Caco-2 (cell line): ENCODE measurements at regions not wholly inside any gene's neighbourhood (a gene's known extent, or its start where the extent isn't known, plus 50 kb on each side); places are given as distances from the start of the nearest gene placed in this dataset.

Experiments used
- BruUV-seq: library from RNA; stranded (reverse); fragments of 400-500 nt; replicated peaks from 2 replicates; lab custom pipeline; 2021; lab: Mats Ljungman, UMichigan
- CTCF ChIA-PET: fragments of 300-600 bp; sonication (Branson Sonifier 250); formaldehyde crosslinking; loops from one replicate; lab custom pipeline; 2022; ENCODE audit warnings: antibody characterized with exemption; lab: Charles Lee
- POLR2A ChIA-PET: fragments of 300-600 bp; sonication (Branson Sonifier 250); formaldehyde crosslinking; loops from one replicate; lab custom pipeline; 2022; ENCODE audit warnings: antibody characterized with exemption; lab: Charles Lee
- DNase-seq, 2 experiments: peaks; one replicate each; pipeline versions ENCODE4 v3.0.0 to v3.0.0-alpha.2; 2020 to 2022
- H3K27me3 ChIP-seq: replicated peaks from 2 replicates; pipeline ENCODE4 v1.6.0; 2011; ENCODE audit warnings: low read length; ENCODE audit not compliant: control insufficient read depth, insufficient read depth
- H3K36me3 ChIP-seq: 2 replicates; pipeline ENCODE4 v1.5.1; 2011; ENCODE audit warnings: low read length; ENCODE audit not compliant: control insufficient read depth, insufficient read depth
- H3K4me1 ChIP-seq: fragments of 250-450 bp; sonication (Bioruptor Pico); 2 replicates; pipeline ENCODE4 v1.5.1; 2020; ENCODE audit warnings: mild to moderate bottlenecking
- H3K4me3 ChIP-seq: 2 replicates; pipeline ENCODE4 v1.5.1; 2011; ENCODE audit warnings: low read depth, mild to moderate bottlenecking, control low read depth, low read length
- H3K9me3 ChIP-seq: fragments of 250-450 bp; sonication (Bioruptor Pico); 2 replicates; pipeline ENCODE4 v1.5.1; 2020; ENCODE audit warnings: mild to moderate bottlenecking, moderate library complexity
- H3K27ac Mint-ChIP-seq: one replicate; pipeline ENCODE4 v1.8.0; 2022; ENCODE audit warnings: mixed read lengths; ENCODE audit not compliant: unreplicated experiment
- H3K27me3 Mint-ChIP-seq: one replicate; pipeline ENCODE4 v1.8.0; 2022; ENCODE audit warnings: mixed read lengths; ENCODE audit not compliant: insufficient read depth, unreplicated experiment
- H3K36me3 Mint-ChIP-seq: one replicate; pipeline ENCODE4 v1.8.0; 2022; ENCODE audit warnings: mild to moderate bottlenecking, mixed read lengths; ENCODE audit not compliant: insufficient read depth, unreplicated experiment
- H3K4me1 Mint-ChIP-seq: one replicate; pipeline ENCODE4 v1.8.0; 2022; ENCODE audit warnings: low read depth, mixed read lengths; ENCODE audit not compliant: unreplicated experiment
- H3K4me3 Mint-ChIP-seq: one replicate; pipeline ENCODE4 v1.8.0; 2022; ENCODE audit warnings: mild to moderate bottlenecking, moderate library complexity, mixed read lengths; ENCODE audit not compliant: unreplicated experiment
- H3K9me3 Mint-ChIP-seq: one replicate; pipeline ENCODE4 v1.8.0; 2022; ENCODE audit warnings: mixed read lengths; ENCODE audit not compliant: unreplicated experiment
- CTCF ChIP-seq, 2 experiments: fragments of 200-600 bp in 1 of 2; IDR thresholded peaks; 1 replicate in 1 of 2; 2 replicates in 1 of 2; pipeline versions ENCODE4 v1.5.1 to v1.8.0; 2011 to 2022; ENCODE audit warnings: antibody characterized with exemption in 1 of 2, control low read depth in 1 of 2, inconsistent platforms in 1 of 2, low read depth in 1 of 2, low read length in 1 of 2, mild to moderate bottlenecking in 1 of 2, moderate library complexity in 1 of 2; ENCODE audit not compliant: insufficient read depth in 1 of 2, severe bottlenecking in 1 of 2, unreplicated experiment in 1 of 2
- intact Hi-C: fragments of 100-400 bp; cut with micrococcal nuclease; formaldehyde crosslinking; loops from one replicate; pipeline ENCODE4 v1.10.0; 2022; ENCODE audit not compliant: unreplicated experiment

GRCh38 chr17:77600346-77600745 is 358.2 kb upstream of the TNRC6C start:
- TF ChIP-seq CTCF (IDR thresholded peaks at IDR 0.05; ENCODE audit: insufficient read depth in 1 of 2, low read depth in 1 of 2, low read length in 1 of 2, severe bottlenecking in 1 of 2, unreplicated experiment in 1 of 2) = no peak
- CTCF ChIA-PET = no interaction called here
- BruUV-seq = no TSS peak

GRCh38 chr17:77601054-77601979 is 357.2 kb upstream of the TNRC6C start:
- Mint-ChIP-seq H3K4me3 (no peak overlapping the region), H3K36me3 (no peaks in the 10 kb centered on the region), H3K4me1 (no peaks in the 10 kb centered on the region), H3K27me3 (peaks cover 10% of the 10 kb centered on the region), H3K27ac (no peak overlapping the region), H3K9me3 (no peaks in the 10 kb centered on the region)
- TF ChIP-seq CTCF (IDR thresholded peaks at IDR 0.05; ENCODE audit: insufficient read depth in 1 of 2, low read depth in 1 of 2, low read length in 1 of 2, severe bottlenecking in 1 of 2, unreplicated experiment in 1 of 2) = no peak
- CTCF ChIA-PET = no interaction called here
- Histone ChIP-seq H3K27me3 (no peaks in the 10 kb centered on the region), H3K9me3 (no peaks in the 10 kb centered on the region), H3K4me1 (no peaks in the 10 kb centered on the region), H3K36me3 (no peaks in the 10 kb centered on the region), H3K4me3 (no peak overlapping the region)
- intact Hi-C loops = no loop called here
- DNase-seq = no peak
- no TSS peak for BruUV-seq
- POLR2A ChIA-PET = no interaction called here

More at GRCh38 chr17:77600346-77600745, 358.2 kb upstream of the TNRC6C start:
- Mint-ChIP-seq H3K4me3 (no peak overlapping the region), H3K4me1 (peaks cover 8% of the 10 kb centered on the region), H3K27ac (no peak overlapping the region), H3K9me3 (no peaks in the 10 kb centered on the region), H3K27me3 (peaks cover 12% of the 10 kb centered on the region), H3K36me3 (no peaks in the 10 kb centered on the region)
- Histone ChIP-seq H3K27me3 (no peaks in the 10 kb centered on the region), H3K4me3 (no peak overlapping the region), H3K36me3 (no peaks in the 10 kb centered on the region), H3K4me1 (0 out of 2 replicates have a peak, but pooled peaks cover 6% of the 10 kb centered on the region), H3K9me3 (no peaks in the 10 kb centered on the region)
- no peak for DNase-seq
- intact Hi-C loops = no loop called here
- POLR2A ChIA-PET = no interaction called here

DNA sequence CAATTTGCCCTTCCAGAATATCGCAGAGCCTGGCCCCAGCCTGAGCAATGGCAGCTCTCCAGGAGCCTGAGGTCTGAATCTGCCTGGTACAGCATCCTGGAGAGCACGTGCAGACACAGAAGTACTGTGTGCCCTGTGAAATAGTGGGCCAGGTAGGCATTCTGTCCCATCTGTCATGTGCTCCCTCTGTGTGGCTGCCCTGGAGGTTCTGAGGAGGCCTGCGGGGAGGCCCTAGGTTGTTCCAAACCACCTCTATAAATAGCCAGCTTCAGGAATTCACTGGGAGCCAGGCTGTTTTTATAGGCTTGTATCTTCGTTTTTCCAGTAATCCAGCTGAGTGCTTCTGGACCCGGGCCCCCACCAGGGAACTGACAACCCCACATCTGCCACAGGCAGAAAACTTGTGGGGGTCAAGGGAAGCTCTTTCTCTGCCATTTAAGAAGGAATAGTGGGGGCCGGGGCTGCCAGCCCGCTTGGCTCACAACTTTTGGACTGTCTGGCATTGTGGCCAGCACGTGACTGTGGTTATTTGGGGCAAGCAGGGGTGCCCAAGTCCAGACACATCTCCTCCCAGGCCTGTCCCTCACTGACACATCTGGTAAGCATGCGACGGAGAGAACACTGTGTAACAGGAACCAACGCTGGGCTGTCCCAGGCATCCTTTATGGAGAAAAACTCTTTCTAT is 356.3 kb upstream of the TNRC6C start:
- no peaks in the 10 kb centered on the region for H3K9me3 Mint-ChIP-seq
- no peak overlapping the region for H3K4me3 Mint-ChIP-seq
- Histone ChIP-seq H3K36me3 (no peaks in the 10 kb centered on the region), H3K4me3 (no peak overlapping the region), H3K27me3 (no peaks in the 10 kb centered on the region), H3K4me1 (no peaks in the 10 kb centered on the region), H3K9me3 (no peaks in the 10 kb centered on the region)
- no peak overlapping the region for H3K27ac Mint-ChIP-seq
- no TSS peak for BruUV-seq
- ChIA-PET POLR2A (no interaction called here), CTCF (interaction anchor here (0.6 kb wide), 1 partner anchor 19 kb away, joined by 4 read pairs; no protein-coding TSS in a partner anchor)
- no peak for TF ChIP-seq CTCF (IDR thresholded peaks at IDR 0.05; ENCODE audit: insufficient read depth in 1 of 2, low read depth in 1 of 2, low read length in 1 of 2, severe bottlenecking in 1 of 2, unreplicated experiment in 1 of 2)
- peaks cover 10% of the 10 kb centered on the region for H3K27me3 Mint-ChIP-seq
- intact Hi-C loops = no loop called here
- no peak for DNase-seq
- H3K36me3 Mint-ChIP-seq = no peaks in the 10 kb centered on the region
- no peaks in the 10 kb centered on the region for H3K4me1 Mint-ChIP-seq
